ENCODE measurements at regions not wholly inside any gene's neighbourhood (a gene's known extent, or its start where the extent isn't known, plus 50 kb on each side); places are given as distances from the start of the nearest gene placed in this dataset.

- no peaks in the 10 kb centered on the region for H3K27me3 ChIP-seq (ENCODE audit: low read depth)
- peaks cover 3% of the 10 kb centered on the region for H3K9me3 ChIP-seq (replicated peaks)
- TF ChIP-seq CTCF (IDR thresholded peaks at IDR 0.05; ENCODE audit: borderline replicate concordance) = no peak
- H3K36me3 ChIP-seq = no peaks in the 10 kb centered on the region
- intact Hi-C loops (cut with micrococcal nuclease) = no loop called here
- DNase-seq = peak; percentile 70
- peak overlapping the region; percentile 10 for H3K4me3 ChIP-seq
- H3K4me1 ChIP-seq = peaks cover 84% of the 10 kb centered on the region
- peak overlapping the region; percentile 93 for H3K27ac ChIP-seq (replicated peaks)
Observed at GRCh38 chr12:124681779-124682391, 114.5 kb upstream of the NCOR2 start.

- Histone ChIP-seq H3K27ac (replicated peaks) (peak overlapping the region; percentile 93), H3K9me3 (replicated peaks) (no peaks in the 10 kb centered on the region), H3K4me1 (peaks cover 82% of the 10 kb centered on the region), H3K4me3 (peak overlapping the region; percentile 10), H3K27me3 (ENCODE audit: low read depth) (no peaks in the 10 kb centered on the region), H3K36me3 (no peaks in the 10 kb centered on the region)
- TF ChIP-seq CTCF (IDR thresholded peaks at IDR 0.05; ENCODE audit: borderline replicate concordance) = peak; percentile 57
- intact Hi-C loops (cut with micrococcal nuclease) = no loop called here
- peak; percentile 67 for DNase-seq
Observed at GRCh38 chr12:124680863-124681778, 113.7 kb upstream of the NCOR2 start.

GRCh38 chr12:124679533-124680371 is 112.3 kb upstream of the NCOR2 start:
- DNase-seq = peak; percentile 67
- H3K36me3 ChIP-seq = no peaks in the 10 kb centered on the region
- H3K27ac ChIP-seq (replicated peaks) = peak overlapping the region; percentile 81
- peaks cover 74% of the 10 kb centered on the region for H3K4me1 ChIP-seq
- intact Hi-C loops (cut with micrococcal nuclease) = no loop called here
- no peak overlapping the region for H3K4me3 ChIP-seq
- H3K27me3 ChIP-seq (ENCODE audit: low read depth) = no peaks in the 10 kb centered on the region
- no peaks in the 10 kb centered on the region for H3K9me3 ChIP-seq (replicated peaks)
- TF ChIP-seq CTCF (IDR thresholded peaks at IDR 0.05; ENCODE audit: borderline replicate concordance) = no peak

DNA sequence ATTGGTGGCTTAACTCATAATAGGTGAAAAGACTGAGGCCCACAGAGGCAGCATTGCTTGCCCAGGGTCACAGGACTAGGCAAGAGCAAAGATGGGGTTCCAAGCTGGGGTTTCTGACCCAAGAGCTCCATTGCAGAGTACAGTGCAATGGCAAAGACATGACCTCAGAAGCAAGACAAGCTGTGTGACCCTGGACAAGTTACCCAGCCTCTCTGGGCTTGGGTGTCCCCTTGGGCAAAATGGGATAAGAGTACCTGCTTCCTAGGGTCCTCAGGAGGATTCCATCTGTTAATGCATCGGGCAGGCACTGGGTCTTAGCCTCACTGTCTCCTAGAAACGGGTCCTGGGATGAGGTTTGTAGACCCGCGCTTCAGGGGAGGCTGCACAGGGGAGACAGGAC is 111.6 kb upstream of the NCOR2 start:
- H3K4me3 ChIP-seq = no peak overlapping the region
- H3K9me3 ChIP-seq (replicated peaks) = no peaks in the 10 kb centered on the region
- H3K4me1 ChIP-seq = peaks cover 67% of the 10 kb centered on the region
- no peak for DNase-seq
- intact Hi-C loops (cut with micrococcal nuclease) = no loop called here
- peak overlapping the region; percentile 81 for H3K27ac ChIP-seq (replicated peaks)
- H3K36me3 ChIP-seq = no peaks in the 10 kb centered on the region
- TF ChIP-seq CTCF (IDR thresholded peaks at IDR 0.05; ENCODE audit: borderline replicate concordance) = no peak
- H3K27me3 ChIP-seq (ENCODE audit: low read depth) = no peaks in the 10 kb centered on the region

GRCh38 chr12:124678421-124678893 is 111.0 kb upstream of the NCOR2 start:
- TF ChIP-seq CTCF (IDR thresholded peaks at IDR 0.05; ENCODE audit: borderline replicate concordance) = no peak
- intact Hi-C loops (cut with micrococcal nuclease) = no loop called here
- Histone ChIP-seq H3K4me1 (peaks cover 61% of the 10 kb centered on the region), H3K27ac (replicated peaks) (no peak overlapping the region), H3K4me3 (no peak overlapping the region), H3K27me3 (ENCODE audit: low read depth) (no peaks in the 10 kb centered on the region), H3K36me3 (no peaks in the 10 kb centered on the region), H3K9me3 (replicated peaks) (no peaks in the 10 kb centered on the region)
- no peak for DNase-seq
